ENCODE measurements at regions not wholly inside any gene's neighbourhood (a gene's known extent, or its start where the extent isn't known, plus 50 kb on each side); places are given as distances from the start of the nearest gene placed in this dataset.

DNA sequence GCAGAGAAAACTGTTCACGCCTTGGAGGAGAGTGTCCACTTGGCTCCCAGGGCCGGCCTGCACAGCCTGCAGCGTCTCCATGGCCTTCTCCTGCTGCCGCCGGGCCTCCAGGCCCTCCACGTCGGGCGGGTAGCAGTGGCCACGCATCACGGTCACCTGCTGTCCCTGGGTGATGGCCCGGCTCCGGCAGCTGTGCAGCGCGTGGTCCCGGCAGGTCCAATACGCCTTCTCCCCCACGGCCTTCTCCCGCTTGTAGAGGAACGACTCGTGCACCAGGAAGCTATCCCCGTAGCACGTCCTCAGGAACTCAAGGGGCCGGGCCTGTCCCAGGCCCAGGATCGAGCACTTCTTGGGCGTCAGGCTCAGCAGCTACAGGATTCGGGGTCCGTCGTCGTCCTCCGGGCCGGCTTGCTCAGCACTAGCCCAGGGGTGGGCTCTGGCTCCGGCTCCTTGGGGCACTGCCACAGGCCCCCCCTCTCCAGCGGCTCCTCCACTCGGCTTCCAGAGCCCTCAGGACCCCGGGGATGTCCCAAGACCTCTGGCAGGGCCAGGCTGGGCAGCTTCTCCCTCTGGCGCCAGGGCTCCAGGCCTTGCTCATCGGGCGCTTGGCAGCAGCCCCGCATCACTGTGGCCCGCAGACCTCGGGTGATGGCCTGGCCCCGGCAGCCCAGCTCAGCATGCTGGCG lies 83.6 kb upstream of the FXR1 start:
- no peak for DNase-seq (ENCODE audit: low read depth in 4 of 4, low spot score in 2 of 4)

DNA sequence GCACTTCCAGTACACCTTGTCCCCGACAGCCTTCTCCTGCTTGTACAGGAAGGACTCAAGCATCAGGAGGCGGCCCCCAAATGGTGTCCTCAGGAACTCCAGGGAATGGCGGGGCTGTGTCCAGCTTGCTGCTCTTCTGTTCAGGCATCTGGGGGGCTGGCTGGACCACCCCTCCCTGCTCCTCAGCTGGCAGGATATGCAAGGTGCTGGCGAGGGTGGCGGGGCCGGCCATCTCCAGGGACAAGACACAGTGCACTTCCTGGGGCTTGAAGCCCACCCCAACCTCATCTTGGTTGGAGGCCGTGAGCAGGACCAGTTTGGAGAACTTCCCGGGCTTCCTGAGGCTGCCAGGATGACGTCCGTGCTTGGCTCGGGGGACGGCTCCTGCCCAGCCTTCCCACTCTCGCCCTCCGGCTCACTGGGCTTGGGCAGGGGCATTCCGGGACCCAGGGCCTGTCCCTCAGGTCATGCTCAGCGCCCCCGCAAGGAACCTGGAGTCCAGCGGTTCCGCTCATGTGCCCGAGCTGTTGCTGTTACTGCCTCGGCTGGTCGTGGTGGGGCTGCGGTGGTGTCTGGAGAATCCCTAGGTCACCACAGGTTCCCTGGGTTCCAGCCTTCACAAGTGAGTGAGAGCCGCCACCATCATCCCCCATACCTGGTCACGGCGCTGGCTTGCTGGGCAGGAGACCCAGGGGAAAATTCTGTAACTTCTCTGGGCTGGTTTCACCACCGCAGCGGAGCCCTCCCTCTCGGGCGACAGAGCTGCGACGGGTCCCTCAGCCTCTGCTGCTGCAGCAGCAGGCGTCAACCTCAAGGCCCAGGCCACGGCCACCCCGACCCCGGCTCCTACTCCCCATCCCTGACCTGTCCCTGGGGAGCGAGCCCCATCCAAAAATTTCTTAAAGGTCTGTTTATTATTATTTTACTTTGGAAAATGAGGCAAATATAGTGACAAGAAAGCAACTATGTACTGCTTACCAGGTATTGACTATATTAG lies 82.8 kb upstream of the FXR1 start:
- DNase-seq (ENCODE audit: low read depth in 4 of 4, low spot score in 2 of 4): no peak

- no peak for DNase-seq (ENCODE audit: low read depth in 4 of 4, low spot score in 2 of 4)
Observed at GRCh38 chr3:180835501-180835900, 77.0 kb upstream of the FXR1 start.

DNA sequence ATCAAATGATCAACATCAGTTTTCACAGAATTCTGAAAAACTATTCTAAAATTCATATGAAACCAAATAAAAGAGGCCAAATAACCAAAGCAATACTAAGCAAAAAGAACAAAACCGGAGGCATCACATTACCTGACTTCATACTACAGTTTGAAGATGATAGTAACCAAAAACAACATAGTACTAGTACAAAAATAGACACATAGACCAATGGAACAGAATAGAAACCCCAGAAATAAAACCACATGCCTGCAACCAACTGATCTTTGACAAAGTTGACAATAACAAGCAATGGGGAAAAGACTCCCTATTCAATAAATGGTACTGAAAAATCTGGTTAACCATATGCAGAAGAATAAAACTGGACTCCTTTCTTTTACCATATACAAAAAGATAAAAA lies 75.7 kb upstream of the FXR1 start:
- DNase-seq (ENCODE audit: low read depth in 4 of 4, low spot score in 2 of 4): no peak

DNA sequence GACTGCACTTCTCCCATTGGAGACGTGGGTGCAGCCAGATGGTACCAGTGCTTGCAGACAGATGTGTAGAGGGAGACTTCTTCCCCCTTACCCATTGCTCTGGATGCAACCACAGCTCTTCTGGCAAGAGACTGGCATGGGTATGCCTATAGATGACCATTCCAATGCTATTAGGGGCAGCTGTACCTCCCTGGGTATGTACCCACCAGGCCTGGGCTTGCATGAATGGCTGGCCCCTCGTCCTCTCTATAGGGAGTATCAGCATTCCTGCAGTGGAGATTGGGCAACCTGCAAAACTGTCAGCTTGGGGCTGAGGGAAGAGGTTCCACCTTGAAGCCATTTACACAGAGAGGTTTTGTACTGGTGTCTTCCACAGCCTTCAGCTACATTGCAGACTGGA lies 57.6 kb upstream of the FXR1 start:
- no peak for DNase-seq (ENCODE audit: low read depth in 4 of 4, low spot score in 2 of 4)

- DNase-seq (ENCODE audit: low read depth in 4 of 4, low spot score in 2 of 4): no peak
Observed at GRCh38 chr3:180855364-180855763, 57.1 kb upstream of the FXR1 start.

DNA sequence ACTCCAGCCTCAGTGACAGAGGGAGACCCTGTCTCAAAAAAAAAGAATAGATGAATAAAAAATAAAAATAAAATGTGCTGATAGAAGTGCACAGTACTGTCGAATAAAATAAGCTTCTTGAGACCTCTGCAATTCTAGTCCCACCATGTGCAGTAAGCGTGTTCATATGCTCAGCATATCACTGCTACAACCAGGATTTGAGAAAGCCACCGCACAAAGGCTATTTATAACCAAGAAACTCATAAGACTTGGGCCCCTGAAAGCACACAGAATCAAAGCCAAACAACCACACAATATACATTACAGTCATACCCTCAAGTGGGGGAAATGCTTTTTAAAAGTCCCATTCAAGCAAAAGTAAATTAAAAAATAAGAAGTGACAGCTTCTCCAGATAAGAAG lies 56.5 kb upstream of the FXR1 start:
- no peak for DNase-seq (ENCODE audit: low read depth in 4 of 4, low spot score in 2 of 4)

DNA sequence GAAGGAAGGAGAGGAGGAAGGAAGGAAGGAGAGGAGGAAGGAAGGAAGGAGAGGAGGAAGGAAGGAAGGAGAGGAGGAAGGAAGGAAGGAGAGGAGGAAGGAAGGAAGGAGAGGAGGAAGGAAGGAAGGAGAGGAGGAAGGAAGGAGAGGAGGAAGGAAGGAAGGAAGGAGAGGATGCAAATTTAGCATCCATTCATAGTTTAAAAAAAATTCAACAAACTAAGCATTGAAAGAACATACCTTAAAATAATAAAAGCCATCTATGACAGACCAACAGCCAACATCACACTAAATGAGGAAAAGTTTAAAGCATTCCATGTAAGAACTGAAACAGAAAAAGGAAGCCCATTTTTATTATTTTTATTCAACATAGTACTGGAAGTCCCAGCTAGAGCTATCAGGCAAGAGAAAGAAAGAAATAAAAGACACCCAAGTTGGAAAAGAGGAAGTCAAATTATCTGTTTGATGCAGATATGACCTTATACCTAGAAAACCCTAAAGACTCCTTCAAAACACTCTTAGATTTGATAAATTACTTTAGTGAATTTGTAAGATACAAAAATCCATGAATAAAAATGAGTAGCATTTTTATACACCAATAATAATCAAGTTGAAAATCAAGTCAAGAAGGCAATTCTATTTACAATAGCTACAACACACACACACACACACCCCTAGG lies 52.2 kb upstream of the FXR1 start:
- no peak for DNase-seq (ENCODE audit: low read depth in 4 of 4, low spot score in 2 of 4)

Data from left renal cortex interstitium (tissue), 4 donors.